Skin of body (tissue), 1 donor: ENCODE measurements at regions not wholly inside any gene's neighbourhood (a gene's known extent, or its start where the extent isn't known, plus 50 kb on each side); places are given as distances from the start of the nearest gene placed in this dataset.

ENCODE experiments used
- DNase-seq: peaks from one replicate; lab custom pipeline; 2025; lab: John Stamatoyannopoulos, UW

DNA sequence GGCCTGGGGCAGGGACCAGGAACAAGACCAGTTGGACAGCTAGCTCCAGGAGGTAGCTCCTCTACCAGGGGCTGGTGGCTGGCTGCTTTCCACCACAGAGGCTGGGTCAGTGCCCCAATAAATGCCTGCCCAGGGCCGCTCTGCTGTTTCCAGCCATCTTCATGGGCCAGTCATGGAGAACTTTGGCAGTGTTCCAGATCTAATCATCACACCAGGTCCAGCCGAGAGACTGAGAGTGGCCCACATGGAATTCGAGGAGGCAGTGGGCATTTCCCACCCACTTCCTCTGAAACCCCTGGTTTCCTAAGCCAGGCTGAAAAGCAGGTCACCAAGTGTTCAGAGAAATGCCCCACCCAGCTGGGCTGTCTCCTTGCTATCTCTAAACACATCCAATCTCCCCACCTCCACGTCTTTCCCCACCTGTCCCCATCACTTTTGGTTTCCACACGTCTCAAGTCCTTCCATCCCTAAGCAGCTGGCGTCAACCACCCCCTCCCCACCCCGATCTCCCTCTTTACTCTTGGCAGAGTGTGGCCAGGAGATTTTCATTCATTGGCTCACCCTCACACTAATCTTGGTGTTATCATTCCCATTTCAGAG lies 190.0 kb upstream of the LINGO1 start:
- no peak for DNase-seq

DNA sequence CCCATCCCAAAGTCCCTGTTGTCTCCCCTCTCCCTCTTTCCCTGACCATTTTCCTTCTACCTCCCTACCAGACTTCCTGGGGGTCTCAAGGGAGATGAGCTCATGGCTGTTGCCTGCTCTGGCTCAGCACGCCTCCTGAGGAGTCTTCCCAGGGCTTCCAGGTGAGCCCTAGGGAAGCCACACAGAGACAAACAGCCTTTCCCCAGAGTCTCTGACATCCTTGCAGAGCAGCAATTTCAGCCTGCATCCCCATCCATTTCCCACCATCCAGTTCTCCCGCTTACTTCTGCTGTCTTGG lies 189.2 kb upstream of the LINGO1 start:
- DNase-seq, result no peak

DNA sequence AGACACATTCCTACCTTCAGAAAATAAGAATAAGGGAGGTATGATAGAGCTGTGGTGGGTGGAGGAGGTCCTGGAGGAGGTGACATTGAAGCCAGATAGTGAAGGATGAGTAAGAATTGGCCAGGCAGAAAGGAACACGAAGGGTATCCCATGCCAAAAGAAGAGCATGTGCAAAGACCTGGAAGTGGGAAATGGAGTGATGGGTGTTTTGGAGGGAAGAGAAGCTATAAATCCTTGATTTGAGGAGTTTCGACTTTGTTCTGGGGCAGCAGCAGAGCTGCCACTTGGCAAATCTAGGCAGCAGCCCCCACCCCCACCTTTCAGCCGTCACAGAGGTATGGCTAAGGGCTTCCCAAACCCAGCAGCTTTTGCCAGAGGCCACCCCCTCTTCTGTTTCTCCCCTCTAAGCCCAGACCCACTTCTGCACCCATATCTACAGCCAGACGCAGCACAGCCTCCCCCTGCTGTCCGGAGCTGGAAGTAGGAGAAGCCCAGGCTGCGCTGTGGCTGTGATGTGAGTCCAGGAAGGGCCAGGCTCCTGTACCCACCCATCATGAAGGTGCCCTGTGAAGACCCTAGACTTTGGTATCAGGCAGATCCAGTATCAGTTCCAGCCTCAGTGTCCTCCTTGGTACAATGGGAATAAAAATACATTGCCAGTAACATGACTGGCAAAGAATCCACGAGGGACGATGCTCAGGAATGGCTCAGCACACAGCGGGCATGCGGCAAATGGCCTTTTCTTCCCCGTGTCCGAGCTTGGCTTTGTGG lies 188.7 kb upstream of the LINGO1 start:
- peak; percentile 37 for DNase-seq

DNA sequence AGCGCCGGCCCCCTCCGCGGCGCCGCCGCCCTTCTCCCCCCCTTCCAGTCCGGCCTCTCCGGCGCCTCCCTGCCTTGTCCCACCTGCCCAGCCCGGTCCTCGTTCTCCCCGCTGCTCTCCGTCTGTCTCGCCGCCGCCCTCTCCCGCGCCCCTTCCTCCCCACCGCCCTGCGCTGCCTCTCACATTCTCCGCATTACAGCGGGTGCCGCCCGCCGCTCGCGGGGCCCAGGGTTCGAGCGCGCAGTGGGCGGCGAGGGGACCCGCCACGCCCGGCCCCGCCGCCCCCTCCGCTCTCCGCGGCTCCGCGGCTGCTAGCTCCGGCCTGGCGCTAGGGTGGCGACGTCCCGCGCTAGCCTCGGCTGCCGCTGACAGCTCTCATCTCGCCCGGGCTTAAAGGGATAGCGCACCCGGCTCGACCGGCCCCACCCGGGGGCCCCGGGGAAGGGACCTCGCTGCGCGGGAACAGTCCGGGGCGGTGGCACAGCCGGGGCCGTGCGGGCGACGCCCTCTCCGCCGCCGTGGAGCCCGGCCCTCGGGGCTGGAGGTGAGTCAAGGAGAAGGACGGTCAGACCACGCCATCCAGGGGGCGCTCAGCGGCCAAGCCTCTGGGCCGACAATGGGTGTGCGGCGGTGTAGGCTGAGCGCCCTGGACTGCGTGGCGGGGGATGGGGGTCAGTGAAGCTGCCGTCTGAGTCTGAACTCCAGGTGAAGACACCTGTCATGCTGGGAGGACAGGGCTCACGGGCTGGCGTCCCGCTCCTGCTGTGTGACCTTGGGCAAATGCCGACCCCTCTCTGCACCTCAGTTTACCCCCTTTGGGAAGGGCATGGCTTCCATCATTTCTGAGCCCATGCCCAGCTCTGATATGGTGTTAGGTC lies 187.4 kb upstream of the LINGO1 start:
- no peak for DNase-seq

DNA sequence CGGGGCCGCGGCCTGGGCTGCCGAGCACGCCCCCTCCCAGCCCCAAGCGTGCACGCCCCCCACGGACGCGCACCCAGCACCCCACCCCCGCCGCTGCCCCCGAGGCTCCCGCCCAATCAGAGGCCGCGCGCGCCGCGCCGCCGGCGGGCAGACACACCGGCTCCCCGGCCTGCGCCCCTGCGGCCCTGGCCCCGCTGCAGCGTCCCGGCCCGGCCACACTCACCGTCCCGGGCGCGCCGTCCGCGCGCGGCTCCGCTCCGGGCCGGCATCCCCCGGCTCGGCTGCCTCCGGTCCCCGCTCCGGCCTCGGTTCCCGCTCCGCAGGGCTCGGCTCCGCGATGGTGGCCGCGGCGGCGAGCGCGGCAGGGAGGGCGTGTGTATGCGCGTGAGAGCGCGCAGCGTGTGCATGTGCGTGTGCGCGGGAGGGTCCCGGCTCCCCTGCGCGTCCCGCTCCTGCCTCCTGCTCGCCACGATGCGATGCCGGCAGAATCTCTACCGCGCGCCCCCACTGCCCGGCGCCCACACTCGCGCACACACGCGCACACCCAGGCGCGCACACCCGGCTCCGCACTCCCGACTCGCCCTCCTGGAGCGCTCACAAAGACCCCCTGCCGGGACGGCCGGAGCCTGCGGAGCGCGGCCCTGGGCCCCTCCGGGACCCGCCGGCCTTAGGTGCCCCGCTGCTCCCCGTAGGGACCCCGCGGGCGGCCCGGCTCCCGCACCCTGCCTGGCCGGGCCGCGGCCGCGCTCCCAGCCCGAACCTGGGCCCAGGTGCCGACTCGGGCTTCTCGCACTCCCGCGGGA lies 186.5 kb upstream of the LINGO1 start:
- DNase-seq, result no peak

DNA sequence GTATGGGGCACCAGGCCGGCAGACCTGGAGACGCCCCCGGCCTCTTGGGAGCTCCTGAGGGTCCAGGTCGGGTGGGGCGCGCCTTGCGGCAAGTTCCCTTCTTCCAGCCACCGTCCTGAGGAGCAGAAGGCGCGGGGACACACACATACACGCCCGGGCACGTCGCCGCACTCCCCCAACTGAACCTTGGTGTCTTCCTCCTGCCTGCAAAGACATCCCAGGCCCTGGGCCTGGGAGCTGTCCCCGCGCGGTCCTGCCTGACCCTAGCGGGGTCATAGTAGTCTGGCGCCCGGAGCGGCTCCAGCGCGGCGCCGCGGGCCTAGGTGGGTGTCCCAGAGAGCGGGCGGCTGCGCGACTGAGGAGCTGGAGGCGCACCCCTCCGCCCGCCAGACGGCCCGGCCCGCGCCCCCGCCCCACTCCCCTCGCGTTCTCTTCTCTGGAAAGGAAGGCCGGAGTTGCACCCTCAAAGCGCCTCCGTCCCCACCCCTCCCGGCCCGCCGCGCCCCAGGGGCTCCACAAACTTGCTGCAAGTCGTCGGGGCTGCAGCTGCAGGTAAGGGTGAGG lies 185.9 kb upstream of the LINGO1 start:
- no peak for DNase-seq

DNA sequence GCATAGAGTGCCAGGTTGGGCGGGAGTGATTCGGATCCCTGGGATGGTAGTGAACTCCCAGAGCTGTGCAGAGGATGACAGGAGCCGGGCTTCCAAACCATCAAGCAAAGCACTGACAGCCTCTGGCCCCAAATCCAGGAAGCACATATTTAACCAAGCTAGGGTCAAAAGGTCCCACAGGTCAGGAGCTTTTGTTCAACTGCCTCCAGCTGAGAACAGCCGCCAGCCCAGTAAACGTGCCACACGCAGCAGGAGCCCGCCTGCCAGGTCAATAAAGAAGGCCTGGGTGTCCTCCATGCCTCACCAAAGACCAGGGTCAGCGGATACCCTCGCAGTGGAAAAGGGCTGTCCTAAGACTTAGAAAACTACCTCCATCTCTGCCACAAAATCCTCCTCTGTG lies 184.7 kb upstream of the LINGO1 start:
- DNase-seq, result no peak

DNA sequence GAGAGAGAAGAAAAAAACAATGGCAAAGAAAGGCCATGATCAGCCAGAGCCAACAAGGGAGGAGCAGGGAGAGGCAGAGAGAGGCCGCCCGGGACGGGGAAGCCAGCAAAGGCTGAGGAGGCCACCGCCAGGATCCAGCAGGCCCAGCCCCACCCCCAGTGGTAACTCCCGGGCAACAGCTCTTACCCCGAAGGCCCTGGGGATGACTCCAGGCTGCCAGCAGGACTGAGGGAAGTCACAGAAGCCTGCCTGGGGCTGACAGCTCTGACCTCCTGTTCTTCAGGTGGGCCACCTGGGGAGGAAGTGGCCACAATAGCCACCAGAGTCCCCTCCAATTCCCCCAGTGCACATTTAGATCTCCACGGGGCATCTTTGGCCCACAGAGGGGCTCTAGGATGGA lies 184.3 kb upstream of the LINGO1 start:
- DNase-seq, result no peak

DNA sequence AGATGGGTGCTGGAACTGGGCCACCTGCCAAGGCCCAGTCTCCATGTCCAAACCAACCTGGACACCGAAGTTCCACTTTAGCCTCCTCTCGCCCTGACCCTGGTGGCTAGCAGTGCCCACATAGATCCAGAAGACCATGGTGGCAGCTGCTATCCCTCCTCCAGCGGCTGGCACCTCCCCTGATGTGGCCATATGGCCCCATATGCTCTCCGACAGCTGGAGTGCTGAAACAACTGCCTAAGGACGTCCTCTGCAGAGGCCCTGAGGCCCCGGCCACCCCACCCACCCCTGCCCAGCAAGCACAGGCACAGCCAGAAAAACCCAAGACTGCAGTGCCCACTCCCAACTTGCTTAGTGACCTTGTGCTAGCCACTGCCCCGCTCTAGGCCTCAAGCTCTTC lies 182.3 kb upstream of the LINGO1 start:
- no peak for DNase-seq

DNA sequence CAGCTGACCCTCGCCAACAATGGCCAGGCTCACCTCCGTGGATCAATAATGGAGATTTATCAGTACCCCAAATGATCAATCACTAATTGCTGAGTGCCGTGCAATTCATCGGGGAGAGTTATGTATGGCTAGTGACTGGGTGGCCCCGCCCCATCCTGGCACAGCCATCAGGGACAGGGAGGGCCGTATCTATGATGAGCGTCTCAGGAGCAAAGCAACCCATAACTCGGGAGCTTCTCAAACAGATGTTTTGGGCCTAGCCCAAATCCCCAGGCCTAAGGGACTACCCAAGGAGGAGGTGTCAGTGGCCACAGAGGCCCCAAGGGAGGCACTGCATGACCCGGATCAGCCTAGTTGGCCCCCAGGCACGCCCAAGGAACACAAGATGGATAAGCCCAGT lies 180.0 kb upstream of the LINGO1 start:
- DNase-seq, result no peak

DNA sequence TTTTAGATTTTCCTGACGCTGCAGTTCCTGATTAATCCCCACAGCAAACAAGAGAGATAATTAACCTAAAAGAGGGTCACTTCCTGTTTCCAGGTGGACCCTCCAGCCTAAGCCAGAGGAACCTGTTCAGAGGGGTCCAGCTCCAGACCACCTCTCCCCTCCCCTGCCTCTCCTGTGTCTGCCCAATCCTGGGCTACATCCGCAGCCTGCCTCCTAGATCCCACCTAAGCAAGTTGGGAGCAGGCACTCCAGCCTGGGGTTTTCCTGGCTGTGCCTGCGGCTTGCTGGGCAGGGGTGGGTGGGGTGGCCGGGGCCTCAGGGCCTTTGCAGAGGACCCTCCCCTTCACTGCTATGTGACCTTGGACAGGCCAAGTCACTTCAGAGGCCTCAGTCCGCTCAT lies 178.6 kb upstream of the LINGO1 start:
- no peak for DNase-seq

DNA sequence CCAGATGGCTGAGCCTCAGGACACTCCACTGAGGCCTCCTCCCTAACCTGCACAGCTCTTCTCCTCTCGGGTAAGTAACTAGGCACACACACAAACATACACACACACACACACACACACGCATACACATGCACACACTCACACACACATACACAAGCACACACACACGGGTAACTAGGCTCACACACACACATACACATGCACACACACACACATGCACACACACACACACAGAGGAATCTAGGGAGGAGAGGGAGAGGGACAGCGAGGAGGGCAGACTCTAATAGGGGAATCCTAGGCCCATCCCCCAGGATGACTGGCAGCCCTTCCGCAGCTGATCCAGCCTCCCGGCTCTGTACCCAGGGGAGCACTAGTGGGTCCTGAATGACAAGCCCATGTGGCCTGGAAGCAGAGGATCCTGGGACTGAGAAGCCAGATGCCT lies 177.4 kb upstream of the LINGO1 start:
- DNase-seq, result peak; percentile 77

DNA sequence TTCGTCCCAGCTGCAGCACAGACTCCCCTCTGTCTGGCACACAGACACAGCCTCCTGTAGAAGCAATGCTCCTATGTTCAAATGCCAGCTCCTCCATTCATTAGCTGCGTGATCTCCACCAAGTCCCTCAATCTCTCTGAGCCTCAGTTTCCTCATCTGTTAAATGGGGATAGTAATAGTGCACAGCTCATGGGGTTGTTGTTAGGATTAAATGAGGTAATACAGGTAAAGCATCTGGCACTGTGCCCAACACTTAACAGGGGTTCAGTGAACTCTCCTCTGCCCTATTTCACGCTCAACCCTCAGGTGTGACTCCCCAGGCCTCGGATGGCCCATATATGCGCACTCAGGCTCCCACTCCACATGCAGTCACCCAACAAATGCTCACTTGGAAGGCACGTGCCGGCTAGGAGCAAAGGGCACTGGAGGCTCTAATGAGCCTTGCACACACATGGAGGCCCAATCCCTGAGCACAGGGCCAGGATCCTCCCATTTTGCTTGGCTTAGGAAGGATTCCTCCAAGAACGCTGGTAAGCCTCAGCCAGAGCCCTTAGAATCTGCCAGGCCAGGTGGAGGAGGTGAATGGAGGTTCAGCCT lies 176.0 kb upstream of the LINGO1 start:
- DNase-seq, result no peak

DNA sequence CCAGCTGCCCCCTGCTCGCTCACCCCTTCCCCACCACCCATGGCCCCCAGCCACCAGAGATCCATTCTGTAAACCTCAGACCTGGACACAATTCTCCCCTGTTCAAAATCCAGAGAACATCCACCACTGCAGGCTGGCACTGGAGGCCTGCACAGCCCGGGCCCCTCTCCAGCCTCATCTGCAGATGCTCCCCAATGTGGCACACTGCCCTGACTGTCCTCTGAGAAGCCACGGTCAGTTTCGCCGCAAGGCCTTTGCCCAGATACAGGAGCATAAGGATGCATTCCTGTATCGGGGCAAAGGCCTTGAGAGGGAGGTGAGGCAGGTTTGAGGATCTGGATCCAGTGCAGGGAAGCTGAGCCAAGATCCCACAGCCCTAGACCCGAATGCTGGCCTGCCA lies 175.4 kb upstream of the LINGO1 start:
- no peak for DNase-seq

DNA sequence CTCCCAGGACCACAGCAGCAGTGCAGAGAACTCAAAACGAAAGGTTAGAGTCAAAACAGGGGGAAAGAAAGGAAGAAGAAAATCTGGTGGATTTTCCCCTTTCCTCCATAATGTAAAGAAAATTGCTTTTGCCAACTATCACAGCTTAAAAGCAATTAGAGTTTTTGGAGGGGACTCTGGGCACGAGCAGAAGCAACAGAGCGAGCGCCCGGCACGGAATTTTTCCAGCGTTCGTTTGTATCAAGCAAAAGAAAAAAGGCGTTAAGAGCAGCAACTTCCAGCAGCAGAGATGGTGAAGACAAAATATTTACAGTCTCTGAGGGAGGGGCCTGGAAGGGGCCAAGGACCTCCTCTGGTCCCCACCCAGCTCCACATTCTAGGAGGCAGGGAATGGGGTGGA lies 174.9 kb upstream of the LINGO1 start:
- no peak for DNase-seq

DNA sequence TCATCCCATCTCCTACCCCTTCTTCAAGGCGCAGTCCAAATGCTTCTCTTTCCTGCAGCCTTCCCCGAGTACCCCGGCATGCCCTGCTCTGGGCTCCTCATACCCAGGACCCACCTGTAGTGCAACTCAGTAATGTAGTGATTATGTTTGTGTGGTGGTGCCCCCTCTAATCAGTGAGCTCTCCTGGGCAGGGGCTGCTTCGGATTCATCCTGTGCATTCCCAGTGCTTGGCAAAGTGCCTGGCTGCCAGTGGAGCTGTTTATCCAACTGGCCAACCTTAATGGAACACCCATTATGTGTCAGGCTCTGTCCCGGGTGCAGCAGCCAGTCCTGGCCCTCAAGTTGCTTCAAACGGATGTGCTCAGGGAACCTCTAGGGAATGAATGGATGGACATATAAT lies 174.4 kb upstream of the LINGO1 start:
- no peak for DNase-seq

DNA sequence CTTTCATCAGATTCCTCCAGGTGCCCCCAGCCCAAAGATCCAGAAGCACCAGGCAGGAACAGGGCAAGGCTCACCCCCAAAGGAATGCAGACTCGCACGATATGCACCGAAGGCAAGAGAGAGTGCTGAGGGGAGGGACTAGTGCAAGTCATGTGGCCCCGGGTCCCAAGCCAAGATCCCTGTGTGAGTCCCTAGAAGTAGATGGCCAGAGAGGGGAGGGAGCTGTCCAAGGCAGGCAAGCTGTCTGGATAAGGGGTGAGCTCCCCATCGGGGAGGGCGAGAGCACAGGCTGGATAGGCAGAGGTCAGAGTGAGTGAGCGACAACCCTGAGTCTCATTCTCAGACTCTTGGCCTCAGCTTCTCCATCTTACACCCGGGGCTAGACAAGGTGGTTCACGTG lies 171.5 kb upstream of the LINGO1 start:
- DNase-seq, result no peak

DNA sequence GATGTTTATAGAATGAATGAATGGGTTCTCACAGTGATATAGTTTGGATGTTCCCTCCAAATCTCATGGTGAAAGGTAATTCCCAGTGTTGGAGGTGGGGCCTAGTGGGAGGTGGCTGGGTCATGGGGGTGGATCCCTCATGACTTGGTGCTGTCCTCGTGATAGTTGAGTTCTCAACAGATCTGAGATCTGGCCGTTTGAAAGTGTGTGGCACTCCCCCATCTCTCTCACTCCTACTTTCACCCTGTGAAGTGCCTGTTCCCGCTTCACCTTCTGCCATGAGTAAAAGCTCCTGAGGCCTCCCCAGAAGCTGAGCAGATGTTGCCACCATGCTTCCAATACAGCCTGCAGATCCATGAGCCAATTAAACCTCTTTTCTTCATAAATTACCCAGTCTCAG lies 170.8 kb upstream of the LINGO1 start:
- no peak for DNase-seq

DNA sequence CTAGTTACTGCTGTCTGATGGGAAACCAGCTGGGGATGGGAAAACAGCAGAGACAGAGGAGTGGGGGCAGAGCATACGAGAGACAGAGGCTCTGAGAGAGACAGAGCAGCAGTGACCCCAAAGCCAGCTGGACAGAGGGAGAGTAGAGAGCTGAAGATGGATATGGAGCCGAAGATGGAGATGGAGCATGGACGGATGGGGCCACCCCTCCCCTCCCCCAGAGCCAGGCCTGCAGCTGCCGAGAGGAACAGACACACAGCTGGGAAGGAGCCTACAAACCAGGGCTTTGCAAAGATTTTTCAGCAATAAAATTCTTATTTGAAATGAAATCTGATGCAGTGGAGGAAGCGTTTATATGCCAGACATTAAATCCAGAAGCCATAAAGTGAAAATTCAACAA lies 167.6 kb upstream of the LINGO1 start:
- DNase-seq, result no peak

DNA sequence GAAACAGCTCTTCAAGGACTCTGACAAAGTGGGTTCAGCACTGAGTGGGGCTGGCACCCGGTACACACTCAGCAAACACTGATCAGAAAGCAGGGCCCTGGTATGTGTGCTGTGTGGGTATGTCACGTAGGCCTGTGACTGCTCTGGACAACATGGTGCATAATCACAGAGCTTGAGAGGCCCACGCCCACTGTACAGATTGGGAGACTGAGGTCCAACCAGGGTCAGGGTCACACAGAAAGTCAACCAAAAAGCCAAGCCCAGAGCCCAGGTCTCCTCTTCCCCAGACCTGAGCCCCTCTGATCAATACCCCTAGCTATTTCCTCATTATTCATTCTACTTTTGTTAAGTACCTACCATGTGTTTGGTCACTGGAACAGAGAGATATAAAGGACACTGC lies 166.1 kb upstream of the LINGO1 start:
- no peak for DNase-seq
